HG03064 (cell line): ENCODE measurements at regions not wholly inside any gene's neighbourhood (a gene's known extent, or its start where the extent isn't known, plus 50 kb on each side); places are given as distances from the start of the nearest gene placed in this dataset.
"Not testable (repeated sequence)": the region's sequence is repeated elsewhere in the genome, so short reads cannot be mapped to it uniquely, and the experiment has no call there.

Source experiments
- ATAC-seq: cut with Tn5 transposase; IDR thresholded peaks from one replicate; pipeline ENCODE4 v1.9.1; 2021; ENCODE audit warnings: low read depth; ENCODE audit not compliant: unreplicated experiment

- peak; percentile 62 for ATAC-seq
Measured at GRCh38 chr11:37503411-37504059, 905.5 kb upstream of the RAG2 start.

GRCh38 chr11:37502202-37502601 lies 904.2 kb upstream of the RAG2 start:
- no peak for ATAC-seq

GRCh38 chr11:37500425-37500824 lies 902.4 kb upstream of the RAG2 start:
- ATAC-seq: no peak

GRCh38 chr11:37497326-37497725 lies 899.3 kb upstream of the RAG2 start:
- ATAC-seq: no peak

GRCh38 chr11:37496201-37496600 lies 898.2 kb upstream of the RAG2 start:
- no peak for ATAC-seq

- no peak for ATAC-seq
Measured at GRCh38 chr11:37484298-37484697, 886.3 kb upstream of the RAG2 start.

- no peak for ATAC-seq
Measured at GRCh38 chr11:37483761-37484160, 885.7 kb upstream of the RAG2 start.

- no peak for ATAC-seq
Measured at GRCh38 chr11:37474889-37475288, 876.9 kb upstream of the RAG2 start.

- no peak for ATAC-seq
Measured at GRCh38 chr11:37468344-37468743, 870.3 kb upstream of the RAG2 start.

- ATAC-seq: no peak
Measured at GRCh38 chr11:37465221-37465620, 867.2 kb upstream of the RAG2 start.

- ATAC-seq: no peak
Measured at GRCh38 chr11:37459456-37459855, 861.4 kb upstream of the RAG2 start.

- no peak for ATAC-seq
Measured at GRCh38 chr11:37456746-37457145, 858.7 kb upstream of the RAG2 start.

GRCh38 chr11:37451903-37452302 lies 853.9 kb upstream of the RAG2 start:
- ATAC-seq: no peak

- ATAC-seq: peak; percentile 63
Measured at GRCh38 chr11:37450613-37451012, 852.6 kb upstream of the RAG2 start.

- ATAC-seq: no peak
Measured at GRCh38 chr11:37449146-37449545, 851.1 kb upstream of the RAG2 start.

GRCh38 chr11:37442576-37442975 lies 844.5 kb upstream of the RAG2 start:
- ATAC-seq: no peak

GRCh38 chr11:37431633-37432230 lies 833.7 kb upstream of the RAG2 start:
- ATAC-seq: not testable (repeated sequence)

- ATAC-seq: not testable (repeated sequence)
Measured at GRCh38 chr11:37430966-37431632, 833.1 kb upstream of the RAG2 start.

GRCh38 chr11:37422511-37422910 lies 824.5 kb upstream of the RAG2 start:
- no peak for ATAC-seq

GRCh38 chr11:37411289-37411688 lies 813.3 kb upstream of the RAG2 start:
- no peak for ATAC-seq

GRCh38 chr11:37409124-37409523 lies 811.1 kb upstream of the RAG2 start:
- ATAC-seq: no peak

- ATAC-seq: no peak
Measured at GRCh38 chr11:37407461-37407860, 809.4 kb upstream of the RAG2 start.
